ENCODE measurements at regions not wholly inside any gene's neighbourhood (a gene's known extent, or its start where the extent isn't known, plus 50 kb on each side); places are given as distances from the start of the nearest gene placed in this dataset.

DNA sequence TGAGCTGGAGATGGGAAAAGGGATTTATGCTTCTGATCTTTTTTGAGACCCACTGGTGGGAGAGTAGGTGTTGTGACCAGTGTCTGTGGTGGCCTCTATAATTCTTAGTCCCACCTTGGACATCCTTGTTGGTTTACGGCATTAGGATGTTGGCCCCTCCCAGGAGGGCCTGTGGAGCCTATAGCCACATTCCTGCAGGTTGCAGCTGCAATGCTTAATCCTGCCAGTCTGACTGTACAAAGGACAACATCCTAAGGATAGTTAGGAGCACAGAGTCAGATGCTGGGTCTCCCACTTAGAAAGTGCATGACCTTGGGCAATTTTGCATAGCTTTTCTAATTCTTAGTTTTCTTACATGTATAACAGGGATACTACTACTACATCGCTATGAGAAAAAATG, 150.9 kb upstream of the SLC38A2 start:
- Histone ChIP-seq H3K36me3 (no peaks in the 10 kb centered on the region), H3K4me1 (peaks cover 0 to 38% of the 10 kb centered on the region in 2 donors), H3K27ac (no peak overlapping the region), H3K4me3 (no peak overlapping the region), H3K27me3 (no peaks in the 10 kb centered on the region), H3K9me3 (no peaks in the 10 kb centered on the region)
- no peak for DNase-seq (ENCODE audit: low spot score)
- TF ChIP-seq, protein P1, sequence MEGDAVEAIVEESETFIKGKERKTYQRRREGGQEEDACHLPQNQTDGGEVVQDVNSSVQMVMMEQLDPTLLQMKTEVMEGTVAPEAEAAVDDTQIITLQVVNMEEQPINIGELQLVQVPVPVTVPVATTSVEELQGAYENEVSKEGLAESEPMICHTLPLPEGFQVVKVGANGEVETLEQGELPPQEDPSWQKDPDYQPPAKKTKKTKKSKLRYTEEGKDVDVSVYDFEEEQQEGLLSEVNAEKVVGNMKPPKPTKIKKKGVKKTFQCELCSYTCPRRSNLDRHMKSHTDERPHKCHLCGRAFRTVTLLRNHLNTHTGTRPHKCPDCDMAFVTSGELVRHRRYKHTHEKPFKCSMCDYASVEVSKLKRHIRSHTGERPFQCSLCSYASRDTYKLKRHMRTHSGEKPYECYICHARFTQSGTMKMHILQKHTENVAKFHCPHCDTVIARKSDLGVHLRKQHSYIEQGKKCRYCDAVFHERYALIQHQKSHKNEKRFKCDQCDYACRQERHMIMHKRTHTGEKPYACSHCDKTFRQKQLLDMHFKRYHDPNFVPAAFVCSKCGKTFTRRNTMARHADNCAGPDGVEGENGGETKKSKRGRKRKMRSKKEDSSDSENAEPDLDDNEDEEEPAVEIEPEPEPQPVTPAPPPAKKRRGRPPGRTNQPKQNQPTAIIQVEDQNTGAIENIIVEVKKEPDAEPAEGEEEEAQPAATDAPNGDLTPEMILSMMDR (IDR thresholded peaks at IDR 0.05): no peak

DNA sequence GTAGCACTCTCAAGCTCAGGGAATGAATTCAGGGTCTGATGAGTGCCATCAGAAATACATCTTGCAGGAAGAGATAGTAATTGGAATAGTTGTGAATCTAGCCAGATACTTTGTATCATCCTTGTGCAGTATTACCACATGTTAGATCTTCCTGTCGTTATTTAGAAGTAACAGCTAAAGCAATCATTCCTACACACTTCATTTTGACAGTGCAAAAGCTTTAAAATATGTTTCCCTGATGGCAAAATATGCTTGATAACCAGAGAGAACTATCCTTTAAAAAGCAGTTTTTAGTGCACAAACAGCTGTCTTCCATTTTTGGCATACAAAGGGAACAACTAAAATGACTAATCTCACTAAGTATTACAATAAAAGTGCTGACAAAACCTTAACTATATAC, 149.5 kb upstream of the SLC38A2 start:
- Histone ChIP-seq H3K27ac (no peak overlapping the region), H3K9me3 (no peaks in the 10 kb centered on the region), H3K4me3 (no peak overlapping the region), H3K4me1 (peaks cover 0 to 48% of the 10 kb centered on the region in 2 donors), H3K36me3 (no peaks in the 10 kb centered on the region), H3K27me3 (no peaks in the 10 kb centered on the region)
- TF ChIP-seq, protein P1 (IDR thresholded peaks at IDR 0.05): no peak
- DNase-seq (ENCODE audit: low spot score): no peak

DNA sequence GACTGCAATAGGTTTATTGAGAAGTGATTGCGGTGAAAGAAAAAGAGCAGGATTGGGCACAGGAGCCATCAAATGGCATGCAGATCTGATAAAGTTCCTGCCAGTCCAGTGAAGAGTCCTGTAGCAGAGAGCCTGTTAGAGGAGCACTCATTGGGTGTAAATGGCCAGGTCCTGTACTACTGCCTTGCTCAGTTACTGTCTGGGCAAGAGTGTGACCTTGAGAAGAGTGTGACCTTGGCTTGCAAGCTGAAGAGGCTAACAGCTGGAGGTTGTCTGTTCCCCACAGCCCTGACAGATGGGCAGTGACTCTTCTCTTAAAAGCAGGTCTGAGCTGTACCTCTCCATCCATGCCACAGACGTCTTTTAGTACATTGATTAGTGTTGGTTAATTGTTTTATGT, 148.6 kb upstream of the SLC38A2 start:
- H3K27ac ChIP-seq: no peak overlapping the region
- H3K27me3 ChIP-seq: no peaks in the 10 kb centered on the region
- H3K9me3 ChIP-seq: no peaks in the 10 kb centered on the region
- no peak for DNase-seq (ENCODE audit: low spot score)
- TF ChIP-seq, protein P1 (IDR thresholded peaks at IDR 0.05): no peak
- peaks cover 0 to 57% of the 10 kb centered on the region in 2 donors for H3K4me1 ChIP-seq
- no peaks in the 10 kb centered on the region for H3K36me3 ChIP-seq
- no peak overlapping the region for H3K4me3 ChIP-seq

DNA sequence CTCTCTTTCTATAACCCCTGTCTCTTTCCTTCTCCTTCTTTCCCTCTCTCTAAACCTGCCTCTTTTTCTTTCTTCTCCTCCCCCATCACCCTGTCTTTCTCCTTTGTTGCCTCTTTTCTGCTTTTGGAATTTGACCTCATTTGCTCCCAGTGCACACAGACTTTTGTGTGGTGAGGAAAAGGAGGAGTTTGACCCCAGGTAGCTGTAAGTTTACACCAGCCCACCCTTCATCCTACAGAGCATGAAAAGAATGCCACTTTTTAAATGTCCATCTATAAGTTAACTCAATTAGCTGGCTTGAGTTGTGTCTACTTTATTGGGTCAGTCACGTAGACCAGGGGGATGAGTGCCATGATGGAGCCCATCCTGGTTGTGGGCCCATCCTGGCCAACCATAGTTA, 146.8 kb upstream of the SLC38A2 start:
- Histone ChIP-seq H3K27me3 (no peaks in the 10 kb centered on the region), H3K27ac (no peak overlapping the region), H3K36me3 (no peaks in the 10 kb centered on the region), H3K4me1 (peaks cover 0 to 45% of the 10 kb centered on the region in 2 donors), H3K4me3 (no peak overlapping the region), H3K9me3 (no peaks in the 10 kb centered on the region)
- TF ChIP-seq, protein P1 (IDR thresholded peaks at IDR 0.05): no peak
- no peak for DNase-seq (ENCODE audit: low spot score)

DNA sequence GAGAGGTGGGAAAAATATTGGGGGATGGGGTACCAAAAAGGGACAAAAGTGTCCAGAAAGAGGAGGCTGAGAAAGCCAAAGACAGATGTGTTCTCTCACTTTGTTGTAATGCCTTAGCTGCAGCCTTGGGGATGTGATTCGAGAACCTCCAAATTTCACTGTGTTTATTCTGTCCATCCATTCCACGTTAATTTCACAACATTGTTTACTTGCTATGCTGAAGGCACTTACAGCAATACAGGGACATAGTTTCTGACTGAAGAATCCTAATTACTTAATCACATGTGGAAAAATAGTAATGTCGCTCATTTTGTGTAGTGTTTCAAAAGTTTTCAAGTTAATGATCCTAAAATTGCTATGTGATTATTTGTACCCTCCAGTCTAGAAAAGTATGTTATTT, 146.2 kb upstream of the SLC38A2 start:
- TF ChIP-seq, protein P1 (IDR thresholded peaks at IDR 0.05): no peak
- no peaks in the 10 kb centered on the region for H3K27me3 ChIP-seq
- H3K4me1 ChIP-seq: peaks cover 0 to 39% of the 10 kb centered on the region in 2 donors

DNA sequence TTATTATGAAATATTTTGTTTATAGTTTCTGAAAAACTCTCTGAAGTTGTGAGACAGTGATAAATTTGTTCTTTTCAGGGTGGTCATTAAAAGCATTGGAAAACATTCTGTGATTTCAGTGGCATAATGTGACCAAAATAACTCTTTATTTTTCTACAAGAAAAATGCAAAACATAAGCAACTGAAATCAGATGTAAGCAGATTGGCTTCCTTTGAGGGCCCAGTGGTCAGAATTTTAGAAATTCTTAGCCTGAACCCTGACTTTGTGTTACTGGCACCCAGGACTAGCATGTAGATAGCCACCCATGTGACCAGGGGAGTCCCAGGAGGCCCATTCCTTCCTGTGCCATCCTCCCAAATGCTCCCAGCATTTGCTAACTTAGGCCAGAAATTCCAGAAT, 145.6 kb upstream of the SLC38A2 start:
- peak overlapping the region; percentile 13 to 14 for H3K27ac ChIP-seq
- TF ChIP-seq, protein P1 (IDR thresholded peaks at IDR 0.05): no peak

More for the DNA sequence above, 146.2 kb upstream of the SLC38A2 start:
- Histone ChIP-seq H3K27ac (no peak overlapping the region), H3K4me3 (no peak overlapping the region), H3K36me3 (no peaks in the 10 kb centered on the region), H3K9me3 (no peaks in the 10 kb centered on the region)
- DNase-seq (ENCODE audit: low spot score): no peak

More for the DNA sequence above, 145.6 kb upstream of the SLC38A2 start:
- Histone ChIP-seq H3K4me1 (peaks cover 0 to 37% of the 10 kb centered on the region in 2 donors), H3K4me3 (no peak overlapping the region), H3K36me3 (no peaks in the 10 kb centered on the region), H3K9me3 (no peaks in the 10 kb centered on the region), H3K27me3 (no peaks in the 10 kb centered on the region)
- no peak for DNase-seq (ENCODE audit: low spot score)

All from right atrium auricular region (tissue), 2 donors.